ENCODE measurements at regions not wholly inside any gene's neighbourhood (a gene's known extent, or its start where the extent isn't known, plus 50 kb on each side); places are given as distances from the start of the nearest gene placed in this dataset.

DNA sequence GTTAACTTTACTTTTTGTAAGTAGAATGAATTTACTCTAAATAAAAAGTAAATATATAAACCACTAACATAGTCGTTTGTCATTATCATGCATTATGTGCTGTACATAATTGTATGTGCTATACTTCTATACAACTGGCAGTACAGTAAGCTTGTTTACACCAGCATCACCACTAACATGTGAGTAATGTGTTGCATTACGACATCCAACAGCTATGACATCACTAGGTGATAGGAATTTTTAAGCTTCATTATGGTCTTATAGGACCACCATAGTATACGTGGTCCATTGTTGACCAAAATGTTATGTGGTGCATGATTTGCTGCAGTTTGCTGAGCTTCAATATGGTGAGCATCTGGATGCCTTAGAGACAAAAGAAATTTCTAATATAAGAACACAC, 819.1 kb upstream of the GRAMD2B start:
- H3K4me3 ChIP-seq (ENCODE audit: low read depth, low read length): no peak overlapping the region

DNA sequence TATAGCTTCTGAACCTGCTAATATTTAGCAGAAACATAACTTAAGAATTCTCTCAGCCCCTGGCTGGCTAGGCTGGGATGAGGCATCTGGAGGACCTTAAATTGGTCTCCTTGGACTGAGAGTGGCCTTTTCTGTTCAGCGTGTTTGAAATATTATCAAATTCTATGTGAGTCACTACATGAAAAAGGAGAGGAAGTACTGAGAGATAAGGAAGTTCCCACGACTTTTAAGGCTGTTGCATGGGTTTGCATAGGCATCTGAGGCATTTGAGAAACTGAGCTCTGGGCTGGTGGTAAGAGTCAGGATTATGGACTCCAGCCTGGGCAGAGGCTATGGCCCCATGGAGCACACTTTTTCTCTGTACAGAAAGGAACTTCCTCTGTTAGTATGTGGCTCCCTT, 816.2 kb upstream of the GRAMD2B start:
- no peak overlapping the region for H3K4me3 ChIP-seq (ENCODE audit: low read depth, low read length)

DNA sequence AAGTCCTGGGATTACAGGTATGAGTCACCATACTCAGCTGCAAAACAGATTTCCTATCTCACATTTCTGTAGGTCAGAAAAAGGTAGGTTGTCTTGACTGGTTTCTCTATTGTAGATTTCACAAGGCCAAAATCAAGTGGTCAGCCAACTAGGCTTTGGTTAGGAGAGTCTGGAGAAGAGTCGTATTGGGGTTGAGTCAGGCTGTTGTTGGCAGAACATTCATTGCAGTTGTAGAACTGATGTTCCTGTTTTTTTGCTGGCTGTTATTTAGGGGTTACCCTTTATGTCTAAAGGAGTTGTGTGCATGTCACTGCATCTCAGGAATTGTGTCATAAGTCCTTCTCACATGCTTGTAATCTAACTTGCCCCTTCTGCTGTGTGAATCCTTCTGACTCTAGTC, 814.2 kb upstream of the GRAMD2B start:
- no peak overlapping the region for H3K4me3 ChIP-seq (ENCODE audit: low read depth, low read length)

DNA sequence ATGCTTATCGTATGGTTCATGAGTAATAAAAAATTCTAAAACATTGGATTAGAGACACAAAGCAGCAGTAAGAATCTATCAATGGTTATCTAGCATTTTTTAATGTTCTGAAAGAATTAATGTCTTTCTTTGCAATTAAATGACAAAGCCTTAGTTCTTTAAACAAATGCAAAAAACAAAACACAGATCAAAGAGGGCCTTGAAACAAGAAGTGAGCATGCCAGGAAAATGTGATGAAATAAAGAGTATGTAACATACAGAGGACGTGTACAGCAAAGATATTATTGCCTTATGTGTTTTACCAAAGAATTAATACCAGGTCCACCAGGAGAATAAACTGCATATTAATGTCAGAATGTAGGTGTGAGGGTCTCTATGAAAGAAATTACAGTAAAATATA, 812.3 kb upstream of the GRAMD2B start:
- no peak overlapping the region for H3K4me3 ChIP-seq (ENCODE audit: low read depth, low read length)

DNA sequence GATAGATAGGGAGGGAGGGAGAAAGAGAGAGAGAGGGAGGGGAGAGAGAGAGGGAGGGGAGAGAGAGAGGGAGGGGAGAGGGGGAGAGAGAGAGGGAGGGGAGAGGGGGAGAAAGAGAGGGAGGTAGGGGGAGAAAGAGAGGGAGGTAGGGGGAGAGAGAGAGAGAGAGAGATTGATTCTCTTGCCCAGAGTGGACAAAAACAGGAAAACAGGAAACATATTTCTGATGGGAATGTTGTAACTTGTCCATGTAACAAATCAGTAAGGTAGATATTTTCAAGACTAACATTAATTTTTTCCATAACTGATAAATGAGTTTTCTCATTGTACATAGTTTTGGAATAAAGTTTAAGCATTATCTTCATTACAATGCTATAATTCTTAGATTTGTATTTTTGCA, 811.7 kb upstream of the GRAMD2B start:
- no peak overlapping the region for H3K4me3 ChIP-seq (ENCODE audit: low read depth, low read length)

DNA sequence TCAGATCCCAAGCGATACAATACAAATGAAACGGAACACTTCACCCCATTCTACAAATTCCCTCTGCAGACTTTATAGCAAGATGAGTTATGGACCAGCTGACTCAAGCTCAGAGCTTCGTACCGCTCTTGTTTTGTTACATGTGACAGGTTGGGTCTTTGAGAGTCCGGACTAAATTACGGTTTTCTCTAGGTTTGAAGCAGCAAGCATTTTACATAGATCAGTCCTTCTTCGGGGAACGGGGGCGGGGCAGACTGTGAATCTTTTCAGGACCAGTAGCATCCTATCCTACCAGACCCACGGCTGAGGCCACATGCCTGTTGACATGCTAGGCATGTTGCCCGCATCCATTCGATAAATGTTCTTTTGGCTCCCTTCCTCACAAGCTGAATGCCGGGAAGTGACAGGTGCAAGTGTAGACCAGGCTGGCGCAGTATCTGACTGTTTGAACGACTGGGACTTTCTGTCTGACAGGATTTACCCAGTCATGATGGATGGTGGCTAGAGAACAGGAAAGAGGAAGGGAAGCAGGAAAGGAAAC, 811.0 kb upstream of the GRAMD2B start:
- no peak overlapping the region for H3K4me3 ChIP-seq (ENCODE audit: low read depth, low read length)

DNA sequence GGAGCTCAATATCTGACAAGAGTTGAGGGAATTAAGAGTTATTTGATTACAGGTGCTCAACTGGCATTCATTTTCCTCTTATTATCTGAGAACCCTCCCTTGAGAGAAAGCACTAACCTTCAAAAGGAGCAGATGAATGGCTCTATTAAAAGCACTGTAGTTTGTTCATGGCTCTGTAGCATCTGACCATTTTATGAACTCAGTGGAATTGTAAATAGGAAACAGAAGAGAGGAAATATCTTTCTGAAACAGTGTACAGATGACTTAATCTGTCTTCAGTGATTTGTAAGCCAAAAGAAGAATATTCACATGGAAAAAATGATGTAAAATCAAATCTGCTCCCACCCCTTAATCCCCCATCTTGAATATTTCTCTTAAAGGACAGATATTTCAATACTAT, 810.4 kb upstream of the GRAMD2B start:
- H3K4me3 ChIP-seq (ENCODE audit: low read depth, low read length): no peak overlapping the region

DNA sequence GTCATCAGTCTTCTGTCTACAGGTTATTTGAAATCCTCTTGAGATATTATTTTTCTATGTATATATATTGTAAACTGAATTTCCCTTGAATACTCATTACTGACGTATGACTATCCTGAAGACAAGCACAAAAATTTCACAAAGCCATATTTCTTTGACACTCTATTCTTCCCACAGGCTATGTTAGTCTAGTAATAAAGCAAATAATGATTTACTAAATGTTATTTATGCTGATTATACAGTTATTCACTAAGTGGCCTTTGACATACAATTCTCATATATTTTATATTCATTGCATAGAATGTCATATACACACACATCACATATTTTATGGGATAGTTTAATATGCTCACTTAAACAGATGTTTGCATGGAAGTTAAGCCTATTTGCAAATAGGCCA, 793.0 kb upstream of the GRAMD2B start:
- no peak overlapping the region for H3K4me3 ChIP-seq (ENCODE audit: low read depth, low read length)

DNA sequence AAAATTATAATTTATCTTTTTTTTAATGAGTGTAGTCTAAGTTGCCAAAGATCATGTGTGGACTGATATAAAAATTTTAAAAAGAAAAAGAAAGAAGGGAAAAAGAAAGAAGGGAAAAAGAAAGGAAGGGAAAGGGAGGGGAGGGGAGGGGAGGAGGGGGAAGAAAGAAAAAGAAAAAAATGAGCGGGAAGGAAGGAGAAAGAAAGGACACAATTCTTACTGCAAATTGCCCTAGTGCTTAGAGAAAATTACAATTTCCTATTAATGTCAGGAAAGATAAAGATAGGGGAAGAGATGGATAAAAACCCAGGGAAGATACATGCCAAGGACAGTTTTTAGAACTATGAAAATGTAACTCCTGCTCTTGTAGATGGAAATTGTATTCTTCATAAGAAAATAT, 789.7 kb upstream of the GRAMD2B start:
- no peak overlapping the region for H3K4me3 ChIP-seq (ENCODE audit: low read depth, low read length)

DNA sequence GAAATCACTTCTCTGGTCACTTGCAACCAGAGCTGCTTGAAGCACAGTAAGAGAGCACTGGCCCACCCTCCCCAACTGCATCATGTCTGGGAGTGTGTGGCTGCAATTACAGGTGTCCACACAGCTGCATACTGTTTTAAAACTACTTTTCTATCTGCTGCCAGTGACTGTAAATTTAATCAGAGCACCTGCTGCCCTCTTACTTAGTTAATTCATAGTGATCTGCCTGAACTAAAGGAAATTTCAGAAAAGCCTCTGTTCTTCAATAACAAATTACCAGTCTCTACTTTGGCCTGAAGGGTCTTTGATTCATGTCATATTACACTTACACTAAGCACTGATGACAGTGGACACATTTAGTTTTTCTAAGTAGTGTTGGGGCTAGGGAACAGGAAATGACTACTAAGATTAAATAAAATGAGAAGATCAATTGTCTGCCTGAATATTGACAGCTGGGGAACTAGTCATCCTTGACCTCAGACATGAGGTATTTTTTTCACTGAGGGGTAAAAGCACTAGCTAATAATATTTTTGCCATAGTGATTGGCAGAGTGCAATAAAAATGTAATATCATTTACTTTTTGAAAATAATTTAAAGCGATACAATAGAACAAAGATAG, 788.9 kb upstream of the GRAMD2B start:
- H3K4me3 ChIP-seq (ENCODE audit: low read depth, low read length): no peak overlapping the region

DNA sequence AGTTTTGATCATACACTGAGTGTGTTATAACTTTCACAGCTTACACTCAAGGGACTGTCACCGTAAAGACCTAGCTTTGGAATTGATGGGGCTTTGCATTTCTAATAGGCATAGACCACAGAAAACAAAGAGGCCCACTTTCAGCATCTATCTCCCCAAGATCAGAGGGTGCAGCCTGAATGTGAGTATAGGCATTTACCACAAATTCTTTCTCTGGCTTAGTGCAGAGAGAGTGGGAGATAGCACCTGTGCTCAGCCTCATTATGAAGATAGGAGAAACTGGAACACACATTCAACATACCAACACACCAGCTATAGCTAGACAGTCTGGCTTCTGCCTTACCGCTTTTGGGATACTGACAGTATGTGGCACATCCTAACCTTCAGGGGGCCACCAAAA, 783.4 kb upstream of the GRAMD2B start:
- H3K4me3 ChIP-seq (ENCODE audit: low read depth, low read length): no peak overlapping the region

DNA sequence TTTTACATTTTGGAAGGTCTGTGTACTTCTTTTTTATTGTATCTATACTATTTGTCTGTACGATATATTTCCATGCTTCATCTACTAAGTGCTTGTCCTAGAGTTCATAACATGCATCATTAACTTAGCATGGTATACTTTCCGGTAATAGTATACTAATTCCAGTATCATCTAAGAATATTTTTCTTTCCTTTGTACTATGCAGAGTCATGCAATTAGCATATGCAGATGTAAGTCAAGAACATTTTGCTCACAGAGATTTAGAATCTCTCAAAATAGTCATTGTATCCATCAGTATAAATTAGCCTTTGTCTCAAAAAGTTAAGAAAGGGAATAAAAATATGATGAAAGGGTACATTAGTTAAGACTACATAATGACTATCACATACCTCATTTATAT, 770.4 kb upstream of the GRAMD2B start:
- H3K4me3 ChIP-seq (ENCODE audit: low read depth, low read length): no peak overlapping the region

DNA sequence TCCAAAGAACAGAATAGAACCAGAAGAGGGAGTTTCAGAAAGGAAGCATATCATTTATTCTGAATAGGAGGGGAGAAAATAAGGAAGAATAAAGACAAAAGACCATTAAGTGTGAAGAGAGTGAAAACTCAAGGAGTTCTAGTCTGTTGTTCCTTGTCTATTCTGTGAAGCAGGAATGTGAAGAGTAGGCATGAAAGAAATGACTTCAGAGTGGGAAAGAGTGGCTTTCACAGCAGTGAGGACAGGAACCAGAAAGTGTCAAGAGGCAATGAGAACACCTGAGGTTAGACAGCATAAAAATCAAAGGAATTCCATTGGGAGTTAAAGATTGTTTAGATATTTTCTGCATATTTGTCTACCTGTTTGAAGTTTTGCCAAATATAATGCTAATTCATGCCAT, 768.8 kb upstream of the GRAMD2B start:
- no peak overlapping the region for H3K4me3 ChIP-seq (ENCODE audit: low read depth, low read length)

DNA sequence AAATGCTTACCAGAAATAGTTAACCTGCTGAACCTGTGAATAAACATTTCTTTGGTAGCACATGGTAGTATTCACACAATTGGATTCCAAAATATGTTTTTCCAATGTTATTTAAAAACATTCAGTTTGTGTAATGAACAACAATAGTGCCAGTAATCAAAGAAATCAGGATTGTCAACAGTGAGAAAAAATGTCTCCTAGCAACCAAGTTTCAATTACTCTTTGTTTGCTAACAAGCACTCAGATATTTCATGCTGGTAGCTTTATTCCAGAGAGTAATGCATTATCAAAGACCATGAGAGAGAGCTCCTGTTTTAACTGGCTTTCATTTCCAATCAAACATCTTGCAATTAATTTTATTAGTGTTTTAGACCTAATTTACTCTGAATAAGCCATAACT, 768.1 kb upstream of the GRAMD2B start:
- no peak overlapping the region for H3K4me3 ChIP-seq (ENCODE audit: low read depth, low read length)

DNA sequence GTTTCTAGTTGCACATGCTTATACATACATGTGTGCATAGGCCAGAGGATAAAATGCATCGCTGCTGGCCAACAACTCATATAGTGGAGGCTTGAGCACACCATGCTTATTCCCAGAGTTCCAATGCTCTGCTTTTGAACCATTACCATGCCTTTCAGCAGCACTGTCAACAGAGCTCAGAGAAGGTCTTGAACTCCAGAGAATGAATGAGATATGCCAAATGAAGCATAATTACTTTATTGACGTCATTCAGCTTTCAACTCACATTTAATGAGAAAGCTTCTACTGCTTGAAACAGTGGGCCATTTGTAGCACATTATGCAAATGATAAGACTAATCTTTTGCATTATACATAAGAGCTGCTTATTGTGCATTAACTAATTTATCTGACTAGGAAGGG, 765.3 kb upstream of the GRAMD2B start:
- no peak overlapping the region for H3K4me3 ChIP-seq (ENCODE audit: low read depth, low read length)

DNA sequence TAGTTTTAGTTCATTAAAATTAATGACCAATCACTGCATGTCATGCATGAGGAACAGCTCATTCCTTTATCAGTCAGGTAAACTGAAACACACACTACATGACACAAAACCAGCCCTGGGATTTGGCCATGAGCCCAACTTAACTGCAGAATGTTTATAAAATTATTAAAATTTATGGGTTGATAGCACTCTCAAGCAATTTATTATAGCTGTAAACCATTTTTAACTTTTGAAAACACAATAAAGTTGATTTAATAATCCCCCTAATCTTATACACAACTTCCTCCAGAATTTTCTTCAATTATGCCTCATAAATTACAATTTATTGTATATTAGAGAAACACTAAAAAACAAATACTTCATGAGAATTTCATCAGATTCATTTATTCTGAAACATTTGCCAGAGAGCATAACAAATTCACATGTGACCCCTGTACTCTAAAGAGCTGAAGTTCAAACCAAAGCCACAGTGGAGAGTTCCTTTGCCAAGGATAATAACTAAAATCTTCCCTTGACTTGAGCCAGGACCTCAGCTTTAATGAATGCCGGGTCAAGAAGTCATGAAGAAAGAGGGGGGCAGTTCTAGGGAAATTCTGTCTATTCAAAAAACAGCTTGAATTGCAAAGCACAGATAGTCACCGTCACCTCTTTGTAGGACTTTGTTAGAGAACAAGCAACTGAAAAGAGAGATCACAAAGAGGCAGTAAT, 763.7 kb upstream of the GRAMD2B start:
- H3K4me3 ChIP-seq (ENCODE audit: low read depth, low read length): no peak overlapping the region

DNA sequence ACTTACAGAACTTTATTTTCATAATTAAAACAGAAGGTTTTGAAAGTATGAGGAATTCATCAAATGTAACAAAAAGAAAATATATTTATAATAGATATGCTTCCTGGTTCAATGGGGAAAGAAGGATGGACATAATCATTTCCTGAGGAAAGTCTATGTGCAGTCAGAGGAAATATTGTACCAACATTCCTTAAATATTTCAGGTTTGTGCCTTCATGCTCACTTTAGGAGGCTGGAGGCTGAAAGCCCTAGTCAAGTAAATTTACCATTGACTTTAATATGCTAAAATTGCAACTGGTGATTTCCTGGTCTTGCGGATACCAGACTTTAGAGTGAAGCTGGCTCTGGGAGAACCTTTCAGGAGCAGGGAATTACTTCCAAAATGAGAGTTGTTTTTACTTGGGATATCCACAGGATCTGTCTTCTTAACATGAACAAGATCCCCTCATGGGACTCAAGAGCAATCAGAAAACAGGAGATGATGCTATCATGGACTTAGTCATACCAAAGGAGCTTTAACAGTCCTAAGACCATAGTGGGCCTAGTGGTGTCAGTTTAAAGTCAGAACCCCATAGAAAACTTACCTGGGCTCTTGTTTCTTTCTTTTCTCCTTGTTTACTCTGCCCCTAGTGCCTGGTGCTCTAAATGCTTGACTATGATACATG, 762.8 kb upstream of the GRAMD2B start:
- no peak overlapping the region for H3K4me3 ChIP-seq (ENCODE audit: low read depth, low read length)

DNA sequence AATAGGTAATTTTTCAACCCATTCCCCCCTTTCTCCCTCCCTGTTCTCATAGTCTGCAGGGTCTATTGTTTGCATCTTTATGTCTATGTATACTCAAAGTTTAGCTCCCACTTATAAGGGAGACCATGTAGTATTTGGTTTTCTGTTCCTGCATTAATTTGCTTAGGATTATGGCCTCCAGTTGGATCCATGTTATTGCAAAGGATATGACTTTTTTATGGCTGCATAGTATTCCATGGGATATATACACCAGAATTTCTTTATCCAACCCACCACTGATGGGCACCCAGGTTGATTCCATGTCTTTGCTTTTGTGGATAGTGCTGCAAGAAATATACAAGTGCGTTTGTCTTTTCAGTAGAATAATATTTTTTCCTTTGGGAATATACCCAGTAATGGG, 761.6 kb upstream of the GRAMD2B start:
- no peak overlapping the region for H3K4me3 ChIP-seq (ENCODE audit: low read depth, low read length)

DNA sequence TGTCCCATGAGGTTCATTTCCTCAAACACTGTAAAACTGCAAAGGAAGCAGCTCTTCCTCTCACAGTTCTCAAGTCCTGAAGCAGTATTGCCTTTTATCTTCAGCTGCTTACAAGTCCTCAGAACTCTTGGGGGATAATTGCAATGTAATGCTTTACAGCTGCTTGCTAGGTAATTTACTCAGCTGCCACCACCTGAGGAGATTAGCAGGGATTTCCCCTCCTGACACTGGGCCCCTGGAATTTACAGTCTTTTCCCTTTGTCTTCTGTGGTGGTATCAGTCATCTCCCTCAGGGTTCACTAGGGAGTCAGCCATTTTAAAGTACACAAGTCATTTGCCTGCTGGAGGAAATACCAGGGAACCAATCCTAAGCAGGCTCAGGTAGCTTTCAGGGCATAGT, 754.3 kb upstream of the GRAMD2B start:
- no peak overlapping the region for H3K4me3 ChIP-seq (ENCODE audit: low read depth, low read length)

DNA sequence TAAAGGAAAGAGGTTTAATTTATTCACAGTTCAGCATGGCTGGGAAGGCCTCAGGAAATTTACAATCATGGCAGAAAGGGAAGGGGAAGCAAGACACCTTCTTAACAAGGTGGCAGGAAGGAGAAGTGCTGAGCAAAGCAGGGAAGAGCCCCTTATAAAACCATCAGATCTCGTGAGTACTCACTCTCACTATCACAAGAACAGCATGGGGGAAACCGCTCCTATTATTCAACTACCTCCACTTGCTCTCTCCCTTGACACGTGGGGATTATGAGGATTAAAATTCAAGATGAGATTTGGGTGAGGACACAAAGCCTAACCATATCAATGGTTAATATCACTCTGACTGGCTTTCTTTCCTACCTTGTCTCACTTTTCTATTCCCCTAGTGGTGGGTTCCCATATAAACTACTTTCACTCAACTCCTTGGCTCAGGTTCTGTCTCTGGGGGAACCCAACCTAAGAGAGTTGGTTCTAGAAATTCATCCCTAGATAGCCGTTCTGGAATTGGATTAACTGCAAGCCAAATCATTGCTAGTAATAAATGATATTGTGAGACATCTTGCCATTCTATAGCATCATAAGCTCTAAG, 749.8 kb upstream of the GRAMD2B start:
- H3K4me3 ChIP-seq (ENCODE audit: low read depth, low read length): no peak overlapping the region

DNA sequence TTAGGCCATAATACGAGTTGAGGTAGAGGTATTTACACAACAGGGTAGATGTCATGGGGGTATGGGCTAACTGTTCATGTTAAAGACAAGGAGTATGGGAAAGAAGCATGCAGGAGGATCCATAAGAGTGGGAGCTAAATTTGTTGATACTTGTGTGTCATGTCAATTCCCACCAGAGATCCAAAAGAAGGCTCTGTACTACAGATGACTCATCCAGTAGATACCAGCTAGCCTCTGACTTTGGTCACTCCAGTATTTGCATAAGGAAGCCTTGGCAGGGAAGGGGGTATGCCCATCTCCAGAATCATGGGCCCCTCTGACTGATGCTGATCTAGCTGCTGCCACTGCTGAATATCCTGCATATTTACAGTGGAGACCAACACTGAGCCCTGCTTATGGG, 743.7 kb upstream of the GRAMD2B start:
- H3K4me3 ChIP-seq (ENCODE audit: low read depth, low read length): no peak overlapping the region

DNA sequence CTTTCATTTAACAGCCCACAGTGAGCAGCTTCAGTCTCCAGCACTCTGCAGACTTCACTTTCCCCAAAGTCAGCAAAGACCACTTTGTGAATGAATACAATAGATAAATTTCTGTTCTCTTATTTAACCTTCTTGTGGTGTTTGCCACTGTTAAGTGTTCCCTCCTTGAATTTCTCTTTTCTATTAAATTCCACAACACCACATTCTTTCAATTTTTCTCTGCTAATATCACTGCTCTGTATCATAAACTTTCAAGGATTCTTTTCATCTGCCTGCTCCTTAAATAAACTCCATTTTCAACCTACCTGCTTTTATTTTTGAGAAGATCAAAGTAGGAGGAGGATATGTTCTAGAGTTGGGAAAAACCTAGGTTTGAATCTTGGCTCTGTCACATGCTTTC, 739.5 kb upstream of the GRAMD2B start:
- H3K4me3 ChIP-seq (ENCODE audit: low read depth, low read length): no peak overlapping the region

Measured in iPS-11a (cell line).